OCI-LY1 (cell line): ENCODE measurements at regions not wholly inside any gene's neighbourhood (a gene's known extent, or its start where the extent isn't known, plus 50 kb on each side); places are given as distances from the start of the nearest gene placed in this dataset.

Experiments used
- CTCF ChIP-seq: fragments of 200-600 bp; sonication (generic), shearing (Covaris generic); IDR thresholded peaks from 2 replicates; pipeline ENCODE4 v1.5.1; 2017; ENCODE audit warnings: mild to moderate bottlenecking, antibody characterized with exemption, low read length, moderate library complexity, mixed read lengths
- EZH2 ChIP-seq: fragments of 200-600 bp; sonication (generic), shearing (Covaris generic); IDR thresholded peaks from 2 replicates; pipeline ENCODE4 v1.8.0; 2017; ENCODE audit warnings: borderline replicate concordance, mixed run types, mild to moderate bottlenecking, antibody characterized with exemption, low read length, moderate library complexity, mixed read lengths

- TF ChIP-seq CTCF (no peak), EZH2 (no peak)
These were observed 275.0 kb downstream of the SPATA31D1 start for GRCh38 chr9:82263619-82264018.
